Natural killer cell (primary cell): ENCODE measurements at regions not wholly inside any gene's neighbourhood (a gene's known extent, or its start where the extent isn't known, plus 50 kb on each side); places are given as distances from the start of the nearest gene placed in this dataset.

Source experiments
- ATAC-seq, 3 donors: fragments of 150-1000 bp in 2 of 3; fragments of 200-7000 bp in 1 of 3; cut with Tn5 transposase; 1 replicate in 1 of 3; 2 replicates in 2 of 3; pipeline ENCODE4 v1.10.0; 2021; ENCODE audit warnings: mild to moderate bottlenecking in 2 of 3, moderate library complexity in 2 of 3
- DNase-seq, 2 donors: peaks; one replicate each; pipeline versions ENCODE4 v3.0.0 to v3.0.0-alpha.2; 2013 to 2021; ENCODE audit warnings: mixed read lengths in 1 of 2
- H3K27ac ChIP-seq: one replicate; pipeline ENCODE4 v1.5.1; 2013; ENCODE audit warnings: mild to moderate bottlenecking, low read length
- H3K27me3 ChIP-seq: one replicate; pipeline ENCODE4 v1.6.1; 2013; ENCODE audit warnings: low read length; ENCODE audit not compliant: control insufficient read depth, insufficient read depth
- H3K36me3 ChIP-seq: one replicate; pipeline ENCODE4 v1.6.1; 2013; ENCODE audit warnings: low read length; ENCODE audit not compliant: control insufficient read depth, insufficient read depth
- H3K4me1 ChIP-seq: one replicate; pipeline ENCODE4 v1.6.1; 2013; ENCODE audit warnings: low read length; ENCODE audit not compliant: control insufficient read depth, insufficient read depth
- H3K4me3 ChIP-seq: one replicate; pipeline ENCODE4 v1.5.1; 2013; ENCODE audit warnings: low read length
- H3K9me3 ChIP-seq: one replicate; pipeline ENCODE4 v1.6.1; 2013; ENCODE audit warnings: low read length; ENCODE audit not compliant: control insufficient read depth, insufficient read depth
- H3K27ac Mint-ChIP-seq, 2 donors: one replicate each; pipeline ENCODE4 v1.8.0; 2022; ENCODE audit warnings: mild to moderate bottlenecking in 2 of 2, mixed read lengths in 2 of 2, moderate library complexity in 1 of 2
- H3K27me3 Mint-ChIP-seq, 2 donors: one replicate each; pipeline ENCODE4 v1.8.0; 2022; ENCODE audit warnings: low read depth in 2 of 2, mixed read lengths in 2 of 2
- H3K36me3 Mint-ChIP-seq: one replicate; pipeline ENCODE4 v1.8.0; 2022; ENCODE audit warnings: mixed read lengths
- H3K4me1 Mint-ChIP-seq, 2 donors: one replicate each; pipeline ENCODE4 v1.8.0; 2022; ENCODE audit warnings: mixed read lengths in 2 of 2
- H3K4me3 Mint-ChIP-seq: one replicate; pipeline ENCODE4 v1.8.0; 2022; ENCODE audit warnings: mild to moderate bottlenecking, moderate library complexity, mixed read lengths
- H3K9me3 Mint-ChIP-seq, 2 donors: one replicate each; pipeline ENCODE4 v1.8.0; 2022; ENCODE audit warnings: mixed read lengths in 2 of 2
- CTCF ChIP-seq: fragments of 200-600 bp; IDR thresholded peaks from one replicate; pipeline ENCODE4 v1.8.0; 2022; ENCODE audit warnings: antibody characterized with exemption
- WGBS: methylation state at CpG from one replicate; pipeline ENCODE4 v1.1.7; 2013; ENCODE audit warnings: missing lambda C conversion rate; ENCODE audit not compliant: insufficient coverage; 5-methylcytosine and 5-hydroxymethylcytosine counted together
- intact Hi-C: fragments of 100-400 bp; cut with micrococcal nuclease; formaldehyde crosslinking; loops from one replicate; pipeline ENCODE4 v1.14.2; 2022

GRCh38 chr3:137103739-137104138 lies 146.0 kb downstream of the IL20RB start:
- intact Hi-C loops: loop anchor here (10.0 kb wide), 1 partner anchor 841 kb away; no protein-coding TSS in a partner anchor
- TF ChIP-seq CTCF: no peak
- Mint-ChIP-seq H3K9me3 (no peaks in the 10 kb centered on the region), H3K4me1 (no peaks in the 10 kb centered on the region), H3K27me3 (peaks cover 16 to 20% of the 10 kb centered on the region in 2 donors), H3K4me3 (no peak overlapping the region), H3K27ac (no peak overlapping the region), H3K36me3 (no peaks in the 10 kb centered on the region)
- no peak for DNase-seq
- H3K36me3 ChIP-seq: no peaks in the 10 kb centered on the region
- H3K27ac ChIP-seq: no peak overlapping the region
- WGBS: 81% methylated on average over 5 of the region's 7 CpGs
- H3K9me3 ChIP-seq: no peaks in the 10 kb centered on the region
- no peaks in the 10 kb centered on the region for H3K4me1 ChIP-seq
- ATAC-seq: no peak
- H3K4me3 ChIP-seq: no peak overlapping the region
- H3K27me3 ChIP-seq: peaks cover 3% of the 10 kb centered on the region

- Mint-ChIP-seq H3K36me3 (no peaks in the 10 kb centered on the region), H3K4me1 (no peaks in the 10 kb centered on the region), H3K4me3 (no peak overlapping the region), H3K9me3 (no peaks in the 10 kb centered on the region), H3K27ac (no peak overlapping the region), H3K27me3 (peaks cover 16 to 20% of the 10 kb centered on the region in 2 donors)
- ATAC-seq (peak in 1 of 3 donors; percentile 58), DNase-seq (peak in 1 of 2 donors; percentile 65)
- intact Hi-C loops: loop anchor here (10.0 kb wide), 1 partner anchor 839 kb away; no protein-coding TSS in a partner anchor
- Histone ChIP-seq H3K9me3 (no peaks in the 10 kb centered on the region), H3K4me3 (no peak overlapping the region), H3K4me1 (no peaks in the 10 kb centered on the region), H3K27ac (no peak overlapping the region), H3K36me3 (no peaks in the 10 kb centered on the region), H3K27me3 (no peaks in the 10 kb centered on the region)
- 12% methylated on average over 8 of the region's 10 CpGs for WGBS
- TF ChIP-seq CTCF: peak; percentile 53
Observed at GRCh38 chr3:137105277-137105977, 147.6 kb downstream of the IL20RB start.

GRCh38 chr3:137106612-137107240 lies 148.9 kb downstream of the IL20RB start:
- Mint-ChIP-seq H3K36me3 (no peaks in the 10 kb centered on the region), H3K4me3 (no peak overlapping the region), H3K27ac (no peak overlapping the region), H3K4me1 (no peaks in the 10 kb centered on the region), H3K9me3 (no peaks in the 10 kb centered on the region), H3K27me3 (peaks cover 15 to 16% of the 10 kb centered on the region in 2 donors)
- Histone ChIP-seq H3K4me3 (no peak overlapping the region), H3K27ac (no peak overlapping the region), H3K27me3 (no peaks in the 10 kb centered on the region), H3K36me3 (no peaks in the 10 kb centered on the region), H3K9me3 (no peaks in the 10 kb centered on the region), H3K4me1 (no peaks in the 10 kb centered on the region)
- 76% methylated on average over 6 of the region's 8 CpGs for WGBS
- DNase-seq: no peak
- intact Hi-C loops: loop anchor here (10.0 kb wide), 1 partner anchor 838 kb away; no protein-coding TSS in a partner anchor
- ATAC-seq: no peak
- TF ChIP-seq CTCF: no peak
